NCI-H2227 (cell line): ENCODE measurements at regions not wholly inside any gene's neighbourhood (a gene's known extent, or its start where the extent isn't known, plus 50 kb on each side); places are given as distances from the start of the nearest gene placed in this dataset.
A peak's percentile ranks its signal among the peaks of the same experiment; 100 is the strongest.

Experiments
- DNase-seq: peaks from one replicate; lab custom pipeline; 2025; ENCODE audit not compliant: unreplicated experiment; lab: John Stamatoyannopoulos, UW

DNA sequence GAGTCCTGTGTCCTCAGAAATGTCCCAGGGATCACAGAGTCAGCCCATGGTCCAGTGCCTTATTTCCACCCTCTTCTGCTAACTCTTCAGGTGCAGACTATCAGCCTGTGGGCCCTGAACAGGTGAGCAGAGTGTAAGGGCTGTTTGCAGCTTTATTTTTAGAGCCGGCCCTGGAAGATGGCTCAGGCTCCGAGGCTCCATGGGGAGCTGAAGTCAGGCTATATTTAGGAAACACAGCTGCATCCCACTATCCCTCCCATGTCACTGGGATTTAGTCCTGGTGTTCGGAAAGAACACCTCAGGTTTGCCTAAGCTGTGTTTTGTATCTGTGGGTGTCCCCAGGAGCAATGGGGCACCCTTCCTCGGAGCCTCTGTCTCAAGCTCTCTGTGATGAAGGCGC lies 126.9 kb downstream of the RPS24 start:
- no peak for DNase-seq

DNA sequence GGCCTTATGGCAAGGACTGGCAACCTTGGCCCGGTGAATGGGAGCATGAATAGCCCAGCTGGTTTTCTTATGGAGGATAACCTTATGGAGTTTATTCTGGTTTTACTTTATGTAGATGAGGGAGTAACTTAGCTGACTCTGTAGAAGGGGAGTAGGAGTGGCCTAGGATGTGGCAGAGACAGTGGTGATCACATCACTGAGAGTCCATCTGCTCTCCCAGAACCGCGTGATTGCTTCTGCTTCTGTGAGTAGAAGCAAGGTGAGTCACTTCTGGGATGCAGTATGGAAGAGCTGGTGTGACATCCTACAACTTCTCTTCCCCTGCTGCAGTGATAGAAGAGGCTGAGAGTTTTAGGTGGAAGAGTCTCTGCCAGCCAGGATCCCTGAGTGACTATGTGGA lies 129.2 kb downstream of the RPS24 start:
- no peak for DNase-seq

DNA sequence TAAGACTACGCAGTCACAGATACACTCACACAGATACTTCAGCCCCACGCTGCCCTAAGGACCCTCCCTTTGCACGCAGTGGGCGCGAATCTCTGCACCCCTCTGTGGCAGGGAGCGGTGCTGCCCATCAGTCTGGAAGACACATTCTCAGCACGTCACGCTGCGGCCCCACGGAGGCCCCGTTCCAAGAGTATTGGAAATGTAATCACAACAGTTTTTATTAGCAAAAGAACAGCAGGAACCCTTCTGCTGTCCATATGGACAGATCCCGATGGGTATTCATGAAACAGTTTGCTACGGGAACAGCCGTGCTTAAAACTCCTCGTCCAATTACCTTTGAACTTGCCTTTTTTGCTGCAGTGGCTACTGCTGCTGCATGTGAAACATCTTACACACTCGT lies 131.0 kb downstream of the RPS24 start:
- peak; percentile 34 for DNase-seq

DNA sequence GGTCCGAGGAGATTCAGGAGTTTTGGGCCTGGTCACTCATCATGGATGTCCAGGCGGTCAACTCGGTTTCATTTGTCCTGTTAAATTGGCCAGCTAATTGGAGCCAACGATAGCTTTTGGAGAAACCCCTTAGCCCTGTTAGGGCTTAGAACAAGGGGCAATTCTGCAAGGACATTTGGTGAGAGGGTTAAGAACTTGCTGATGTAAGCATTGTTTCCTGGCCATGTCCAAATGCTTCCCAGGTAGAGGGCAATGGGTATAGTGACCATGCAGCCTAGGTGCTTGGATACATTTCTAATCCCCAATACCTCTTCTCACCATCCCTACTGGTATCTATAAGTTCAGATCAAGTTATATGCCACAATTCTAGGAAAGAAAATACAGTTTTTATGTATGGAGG lies 131.5 kb downstream of the RPS24 start:
- DNase-seq = no peak

DNA sequence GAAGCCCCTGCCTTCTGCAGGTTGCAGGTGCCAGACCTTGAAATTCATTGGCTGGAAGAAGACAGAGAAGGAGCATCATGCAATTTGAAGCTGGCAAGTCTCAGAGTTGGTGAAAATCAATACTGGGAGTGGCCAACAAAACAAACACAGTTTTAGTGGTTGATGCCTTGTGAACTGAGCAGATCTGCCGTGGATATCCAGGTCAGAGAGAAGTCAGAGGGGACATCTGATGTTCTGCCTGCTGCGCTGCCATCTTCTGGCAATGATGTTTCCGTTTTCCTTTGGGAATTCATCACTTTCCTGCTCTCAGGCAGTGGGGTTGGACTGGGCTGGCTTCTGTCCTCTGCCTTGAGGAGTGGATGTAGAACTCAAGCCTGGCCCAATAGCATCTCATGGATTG lies 132.0 kb downstream of the RPS24 start:
- peak; percentile 11 for DNase-seq

DNA sequence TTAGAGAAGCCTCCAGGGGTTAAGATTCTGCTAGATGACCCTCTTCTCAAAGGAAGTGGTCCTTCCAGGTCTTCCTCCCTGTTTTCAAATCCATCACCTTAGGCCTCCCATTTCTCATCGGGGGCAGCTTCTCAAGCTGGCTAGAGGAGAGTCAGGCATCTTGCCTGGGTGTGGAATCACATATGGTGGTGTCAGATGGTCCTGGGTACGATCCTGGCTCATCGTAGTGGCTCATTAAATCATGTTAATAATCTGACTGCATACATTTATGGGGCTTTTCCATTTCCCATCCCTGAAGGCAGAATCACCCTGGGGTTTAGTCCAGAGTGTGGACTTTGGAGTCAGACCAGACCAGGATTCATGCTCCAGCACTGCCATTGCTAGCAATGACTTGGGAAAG lies 132.6 kb downstream of the RPS24 start:
- DNase-seq = no peak

DNA sequence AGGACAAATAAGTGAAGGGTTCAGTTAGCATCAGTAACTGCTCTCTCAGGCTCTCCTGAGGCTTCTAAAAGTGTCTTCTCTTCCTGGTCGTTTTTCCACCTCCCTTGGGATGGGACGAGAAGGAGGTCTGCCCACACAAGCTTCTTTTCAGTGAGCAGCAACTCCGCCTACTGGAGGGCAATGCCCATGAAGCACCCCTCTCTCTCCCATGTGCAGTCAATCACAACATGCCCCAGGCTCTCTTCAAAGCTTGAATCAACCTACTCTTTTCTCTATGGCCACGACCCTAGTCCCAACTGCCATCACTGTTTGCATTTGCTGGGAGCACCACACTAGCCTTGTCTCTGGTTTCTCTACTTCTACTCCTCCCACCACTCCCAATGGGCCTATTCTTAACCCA lies 135.6 kb downstream of the RPS24 start:
- no peak for DNase-seq

DNA sequence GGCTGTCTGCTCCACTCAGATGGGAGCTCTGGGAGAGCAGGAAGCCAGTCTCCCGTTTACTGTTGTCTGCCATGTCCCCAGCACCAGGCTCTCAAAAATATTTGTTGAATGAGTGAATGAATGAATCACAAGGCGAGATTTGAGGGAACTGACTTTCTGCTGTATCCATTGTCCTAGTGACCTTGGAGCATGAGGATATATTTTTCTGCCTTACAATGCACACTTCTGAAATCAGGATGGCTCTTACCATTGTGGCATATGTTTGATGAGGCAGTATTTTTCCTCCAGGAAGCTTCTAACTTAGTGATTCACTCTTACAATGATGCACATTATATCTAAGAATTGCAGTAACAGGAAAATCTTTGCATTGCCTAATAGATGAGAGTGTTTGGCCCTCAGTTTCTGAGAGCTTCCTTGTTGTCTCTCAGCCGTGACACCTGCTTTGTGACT lies 136.4 kb downstream of the RPS24 start:
- DNase-seq = no peak

DNA sequence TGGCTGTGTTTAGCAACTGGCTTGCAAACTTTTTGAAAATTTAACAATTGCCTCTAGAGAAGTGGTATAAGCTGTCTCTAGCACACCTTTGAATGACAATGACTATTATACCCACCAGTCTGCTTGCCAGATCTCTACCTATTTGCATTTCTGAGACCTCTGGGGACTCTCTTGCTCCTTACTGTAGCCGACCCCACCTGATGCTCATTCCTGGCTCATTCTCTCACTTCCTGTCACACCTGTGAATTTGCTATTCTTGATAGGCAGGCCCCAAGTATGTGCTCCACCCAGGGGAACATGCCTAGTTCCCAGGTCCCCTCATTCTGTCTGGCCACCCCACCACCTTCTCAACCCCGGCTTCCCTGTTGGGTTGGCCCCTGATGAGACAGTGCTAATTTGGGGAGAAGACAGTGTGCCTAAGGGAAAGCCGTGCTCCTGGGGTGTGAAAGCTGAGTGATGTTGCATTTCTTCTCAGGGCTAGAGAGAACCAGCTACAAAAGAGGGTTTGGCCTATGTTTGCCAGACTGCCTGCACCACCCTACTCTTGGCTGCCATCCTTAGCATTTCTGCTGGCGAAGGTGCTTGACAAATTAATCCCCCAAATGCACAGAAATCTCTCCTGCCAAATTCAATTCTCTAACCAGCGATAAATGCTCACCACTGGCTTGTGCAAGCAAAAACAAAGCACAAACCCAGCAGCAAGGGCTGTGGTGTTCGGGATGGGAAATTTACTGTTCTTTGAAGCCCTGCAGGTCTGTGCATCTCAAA lies 138.2 kb downstream of the RPS24 start:
- DNase-seq = no peak

DNA sequence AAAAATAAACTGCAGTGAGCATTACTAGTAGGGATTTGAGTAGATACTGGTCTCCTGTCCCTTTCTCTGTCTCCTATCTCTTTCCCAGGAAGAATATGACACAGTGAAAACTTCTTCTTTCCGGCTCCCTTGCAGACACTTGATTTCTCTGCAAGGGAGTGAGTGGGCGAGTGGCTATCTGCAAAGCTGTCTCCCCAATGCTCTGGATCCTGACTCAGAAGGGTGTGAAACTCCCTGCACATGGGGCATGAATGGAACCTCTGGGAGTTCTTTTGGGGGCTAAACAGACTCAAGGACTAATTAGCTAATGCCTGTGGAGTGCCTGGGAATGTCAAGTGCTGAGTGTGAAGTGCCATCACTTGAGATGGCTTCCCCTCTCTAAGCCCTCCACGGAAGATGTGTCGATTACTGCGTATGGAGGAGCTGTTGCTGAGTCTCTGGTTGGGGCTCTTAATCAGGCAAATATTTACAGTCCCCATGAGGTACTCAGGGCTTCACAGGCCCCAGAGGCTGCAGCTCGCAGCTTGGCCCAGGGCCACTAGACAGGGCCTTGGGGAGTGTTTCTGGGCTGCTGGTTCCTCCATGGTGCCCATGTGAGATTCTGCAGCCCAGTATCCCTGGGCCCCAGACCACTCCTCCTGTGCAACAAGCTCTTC lies 139.8 kb downstream of the RPS24 start:
- DNase-seq = no peak

DNA sequence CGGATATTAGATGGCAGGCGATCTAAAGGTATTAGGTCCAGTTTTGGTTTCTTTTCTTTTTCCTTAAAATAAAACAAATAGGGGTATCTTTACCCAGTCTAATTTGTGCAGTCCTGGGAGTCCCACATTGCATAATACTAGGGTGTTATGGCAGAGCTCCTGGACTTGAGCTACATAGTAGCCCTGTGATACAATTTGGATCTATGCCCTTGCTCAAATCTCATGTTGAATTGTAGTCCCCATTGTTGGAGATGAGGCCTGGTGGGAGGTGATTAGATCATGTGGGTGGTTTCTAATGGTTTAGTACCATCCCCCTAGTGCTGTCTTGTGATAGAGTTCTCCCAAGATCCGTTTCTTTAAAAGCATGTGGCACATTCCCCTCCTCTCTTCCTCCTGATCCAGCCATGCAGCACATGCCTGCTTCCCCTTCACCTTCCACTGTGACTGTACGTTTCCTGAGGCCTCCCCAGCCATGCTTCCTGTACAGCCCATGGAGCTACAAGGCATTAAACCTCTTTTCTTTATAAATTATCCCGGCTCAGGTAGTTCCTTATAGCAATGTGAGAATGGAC lies 141.9 kb downstream of the RPS24 start:
- DNase-seq = no peak

DNA sequence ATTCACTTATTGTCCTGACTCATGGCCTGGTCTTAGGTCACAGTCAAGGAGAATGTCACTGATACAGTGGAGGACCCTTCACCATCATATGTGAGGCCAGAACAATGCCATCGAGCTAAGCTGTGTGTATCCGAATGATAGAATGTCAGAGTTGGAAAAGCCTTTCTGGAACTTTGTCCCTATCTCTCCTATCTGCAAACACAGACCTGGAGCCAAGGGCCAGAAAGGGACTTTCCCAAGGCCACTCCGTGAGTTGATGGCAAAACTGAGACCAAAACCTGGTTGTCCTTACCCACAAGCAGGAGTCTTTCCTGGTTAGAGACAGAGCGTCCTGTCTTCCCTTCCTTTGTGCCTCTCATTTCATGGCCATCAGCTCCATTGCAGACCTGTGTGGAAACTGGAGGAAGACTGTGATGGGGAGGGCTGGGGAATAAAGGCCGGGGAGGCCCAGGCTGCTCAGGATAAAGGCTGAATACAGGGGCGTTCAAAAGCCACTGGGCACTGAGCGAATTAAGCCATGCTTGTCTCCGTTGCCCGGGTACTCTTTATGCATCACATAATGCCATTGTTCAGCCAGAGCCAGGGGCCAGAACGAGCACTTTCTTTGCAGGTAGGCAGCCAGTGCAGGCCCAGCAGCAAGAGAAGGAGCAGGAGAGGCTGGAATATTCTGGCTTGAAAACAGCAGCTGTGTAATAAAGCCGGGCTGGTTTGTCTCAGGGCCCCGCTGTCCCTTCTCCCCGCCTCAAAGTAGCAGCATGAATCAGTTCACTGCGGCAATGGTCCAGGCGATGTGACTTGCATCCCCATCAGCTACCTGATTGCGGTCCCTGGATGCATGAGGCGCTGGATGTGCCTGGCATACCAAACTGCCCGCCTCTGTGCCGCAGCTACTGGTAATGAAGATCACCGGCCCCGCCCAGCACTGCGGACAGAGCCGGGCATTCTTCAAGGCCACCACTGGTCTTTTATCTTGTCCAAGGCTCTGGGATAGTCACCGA lies 143.0 kb downstream of the RPS24 start:
- DNase-seq = peak; percentile 46

DNA sequence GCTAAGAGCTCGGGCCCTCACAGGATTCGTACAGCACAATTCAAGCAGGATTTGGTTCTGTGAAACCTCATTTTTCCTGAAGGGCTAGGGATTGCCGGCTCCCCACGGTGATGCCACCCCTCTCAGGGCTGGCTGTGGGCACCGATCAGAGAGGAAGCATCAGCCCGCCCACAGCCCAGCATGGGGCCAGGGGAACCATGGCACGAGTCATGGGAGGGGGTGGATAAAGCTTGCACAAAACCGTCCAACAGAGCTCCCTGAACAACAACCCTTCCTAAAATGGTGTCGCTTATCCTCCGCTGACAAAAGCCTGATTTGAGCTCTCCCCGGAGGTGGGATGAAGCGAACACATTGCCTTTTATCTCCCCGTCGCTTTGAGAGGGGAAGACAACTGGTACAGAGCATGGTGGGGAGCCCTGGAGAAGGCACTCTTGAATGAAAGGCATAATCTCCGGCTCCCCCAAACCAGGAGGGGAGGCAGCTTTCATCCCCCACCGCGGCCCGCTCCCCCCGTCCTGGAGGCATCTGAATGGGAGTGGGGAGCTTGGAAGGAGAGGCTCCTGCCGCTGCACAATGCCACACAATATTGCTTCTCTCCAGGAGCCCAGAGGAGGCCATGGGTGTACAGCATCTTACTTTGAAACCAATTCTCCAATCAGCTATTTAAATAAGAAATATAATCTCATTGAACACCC lies 144.0 kb downstream of the RPS24 start:
- peak; percentile 46 for DNase-seq

DNA sequence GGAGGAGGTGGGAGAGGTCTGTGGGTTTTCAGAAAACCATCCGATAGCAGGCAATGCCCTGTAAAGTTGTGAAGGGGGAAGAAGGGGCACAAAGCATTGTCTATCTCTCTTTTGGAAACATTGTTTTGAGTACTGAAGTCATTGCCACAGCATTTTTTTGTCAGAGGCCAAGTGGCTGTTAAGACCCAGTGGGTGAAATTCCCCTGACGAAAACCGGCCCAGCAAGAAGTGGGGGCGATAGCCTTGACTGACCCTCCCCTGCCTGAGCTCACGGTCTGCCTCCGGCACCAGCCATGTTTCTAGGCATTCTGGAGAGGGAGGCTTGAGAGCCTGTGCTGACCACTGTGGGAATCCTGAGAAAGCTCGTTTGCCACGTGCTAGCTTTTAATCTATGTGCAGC lies 144.7 kb downstream of the RPS24 start:
- no peak for DNase-seq

DNA sequence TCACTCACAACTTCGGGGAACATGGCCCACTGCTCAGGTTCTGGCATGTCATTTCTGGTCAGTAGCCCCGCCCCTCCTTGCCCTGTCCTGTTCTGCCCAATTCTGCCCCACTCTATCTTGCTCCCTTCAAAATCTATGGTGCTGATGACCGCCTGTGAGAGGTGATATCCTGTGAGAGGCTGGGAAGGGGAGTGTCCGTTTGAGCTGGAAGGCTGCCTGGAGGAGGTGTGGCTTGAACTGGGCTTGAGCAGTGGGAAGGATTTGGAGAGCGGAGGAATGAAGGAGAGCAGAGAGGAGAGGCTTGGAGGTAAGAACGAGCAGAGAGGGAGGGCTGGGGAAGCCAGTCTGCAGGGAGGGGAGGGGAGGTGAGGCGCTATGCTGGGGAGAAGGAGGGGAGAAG lies 145.3 kb downstream of the RPS24 start:
- DNase-seq = no peak

DNA sequence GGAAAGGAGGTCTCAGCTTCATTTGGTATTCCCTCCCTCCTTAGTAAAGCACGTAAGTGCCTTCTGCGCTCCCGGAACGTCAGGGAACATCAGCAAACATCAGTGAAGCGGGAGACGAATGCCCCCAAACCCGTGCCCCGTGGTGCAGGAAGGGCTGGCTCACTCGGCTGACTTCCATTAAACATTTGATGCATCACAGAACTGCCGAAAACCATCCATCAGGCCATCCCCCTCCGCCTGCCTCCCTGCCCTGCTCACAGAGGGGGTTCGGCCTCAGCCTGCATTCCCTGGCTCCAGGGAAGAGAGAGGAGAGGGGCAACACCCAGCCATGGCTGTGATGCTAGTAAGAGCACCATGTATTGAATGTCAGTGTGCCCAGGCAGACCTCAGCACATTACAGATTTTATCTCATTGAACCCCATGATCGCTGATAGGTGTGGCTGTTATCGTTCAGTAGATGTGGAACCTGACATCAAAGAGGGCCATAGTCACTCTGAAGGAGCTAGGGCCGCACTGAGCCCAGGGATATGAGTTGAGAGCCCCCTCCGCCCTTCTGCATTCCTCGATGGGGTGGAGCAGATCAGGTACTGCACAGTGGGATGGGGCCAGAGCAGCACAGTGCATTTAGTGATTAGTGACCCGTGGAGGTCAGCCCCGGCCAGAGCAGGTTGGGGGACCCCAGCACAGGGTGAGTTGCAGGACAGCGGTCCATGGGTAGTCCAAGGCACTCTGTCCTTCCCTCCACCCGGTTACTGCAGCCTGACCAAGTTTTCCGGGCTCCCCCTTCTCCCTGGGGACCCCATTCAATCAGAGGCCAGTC lies 146.4 kb downstream of the RPS24 start:
- no peak for DNase-seq

DNA sequence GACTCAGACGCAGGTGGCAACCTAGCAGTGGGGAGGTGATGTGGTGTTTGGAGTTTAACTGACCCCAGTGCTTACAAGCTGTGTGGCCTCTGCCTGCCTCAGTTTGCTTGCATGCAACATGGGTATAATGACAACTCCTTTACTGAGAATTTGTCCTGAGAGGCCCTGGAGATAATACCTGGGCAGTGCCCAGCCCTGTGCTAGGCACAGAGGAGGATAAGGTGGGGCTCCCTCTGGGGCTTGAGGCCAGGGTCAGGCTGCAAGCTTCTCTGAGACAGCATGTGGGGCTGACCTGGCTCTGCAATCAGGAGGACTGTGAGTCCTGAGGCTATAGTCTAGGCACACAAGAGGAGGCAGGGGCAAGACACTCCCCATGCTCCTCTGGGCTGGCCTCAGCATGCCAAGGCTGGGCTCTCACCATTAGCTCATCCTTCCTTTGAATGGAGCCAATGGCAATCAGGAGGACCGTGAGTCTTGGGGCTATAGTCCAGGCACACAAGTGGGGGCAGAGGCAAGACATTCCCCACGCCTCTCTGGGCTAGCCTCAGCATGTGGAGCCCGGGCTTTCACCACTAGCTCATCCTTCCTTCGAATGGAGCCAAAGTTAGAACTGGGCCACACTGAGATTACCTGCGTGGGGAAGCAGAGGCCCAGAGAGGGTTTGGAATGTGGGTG lies 147.9 kb downstream of the RPS24 start:
- no peak for DNase-seq

DNA sequence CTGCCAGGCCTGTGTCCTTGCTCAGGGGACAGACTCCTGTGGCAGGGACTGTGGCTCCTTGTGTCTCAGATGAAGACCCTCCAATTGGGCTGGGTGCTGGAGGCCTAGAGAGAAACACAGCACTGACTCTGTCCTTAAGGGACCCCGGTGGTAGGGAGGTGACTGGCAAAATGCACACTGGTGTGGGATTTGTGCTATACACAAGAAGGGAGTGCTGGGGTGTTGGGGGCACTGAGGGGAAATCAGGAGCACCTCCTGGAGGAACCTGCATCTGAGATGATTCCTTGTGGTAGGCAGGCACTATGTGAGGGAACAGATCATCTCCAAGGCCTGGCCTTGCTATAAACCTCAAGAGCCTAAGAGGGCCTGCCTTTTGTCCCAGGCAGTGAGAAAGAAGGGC lies 149.2 kb downstream of the RPS24 start:
- DNase-seq = no peak
